HepG2 (cell line): ENCODE measurements at regions not wholly inside any gene's neighbourhood (a gene's known extent, or its start where the extent isn't known, plus 50 kb on each side); places are given as distances from the start of the nearest gene placed in this dataset.

Source experiments
- ATAC-seq: fragments of 200-7000 bp; cut with Tn5 transposase; 3 replicates; pipeline ENCODE4 v1.9.1; 2020; ENCODE audit warnings: mild to moderate bottlenecking, moderate library complexity
- BruUV-seq: library from RNA; stranded (reverse); fragments of 400-500 nt; replicated peaks from 2 replicates; lab custom pipeline; 2021; lab: Mats Ljungman, UMichigan
- CTCF ChIA-PET: fragments of 300-600 bp; formaldehyde crosslinking; extraction: SDS; loops from one replicate; lab custom pipeline; 2021; ENCODE audit warnings: low total read pairs, inconsistent platforms, low intra/inter-chr PET ratio; lab: Yijun Ruan, JAX
- POLR2A ChIA-PET: fragments of 350-600 bp; sonication (Branson Sonifier 250); formaldehyde crosslinking; loops from one replicate; lab custom pipeline; 2020; ENCODE audit warnings: antibody characterized with exemption, inconsistent platforms; lab: Yijun Ruan, JAX
- DNase-seq: peaks from one replicate; pipeline ENCODE4 v3.0.0-alpha.2; 2015; ENCODE audit warnings: low spot score
- FAIRE-seq: peaks from 3 replicates; lab custom pipeline; 2011; peaks lifted over from hg19 to GRCh38; lab: Jason Lieb, UNC
- H2AFZ ChIP-seq: one replicate; pipeline ENCODE4 v1.6.1; 2011; ENCODE audit warnings: low read length, inconsistent platforms
- H3K27ac ChIP-seq: fragments of 300-600 bp; 3 replicates; pipeline ENCODE4 v1.8.0; 2011; ENCODE audit warnings: mixed run types, mild to moderate bottlenecking, mixed read lengths, low read length, inconsistent platforms; ENCODE audit not compliant: insufficient read depth; ENCODE audit errors: extremely low read length
- H3K27me3 ChIP-seq, 2 experiments: fragments of 200-600 bp in 1 of 2; 2 replicates in 1 of 2; 3 replicates in 1 of 2; pipeline versions ENCODE4 v1.6.0 to v1.8.0; 2011; ENCODE audit warnings: low read length in 2 of 2, mild to moderate bottlenecking in 2 of 2, moderate library complexity in 2 of 2, inconsistent platforms in 1 of 2; ENCODE audit not compliant: insufficient read depth in 2 of 2, control insufficient read depth in 1 of 2
- H3K36me3 ChIP-seq, 2 experiments: fragments of 200-600 bp in 1 of 2; replicated peaks in 1 of 2; 2 replicates in 1 of 2; 3 replicates in 1 of 2; pipeline versions ENCODE4 v1.5.1 to v1.8.0; 2011; ENCODE audit warnings: low read length in 2 of 2, inconsistent platforms in 1 of 2; ENCODE audit not compliant: insufficient read depth in 2 of 2, control insufficient read depth in 1 of 2
- H3K4me1 ChIP-seq: 2 replicates; pipeline ENCODE4 v1.5.1; 2012; ENCODE audit warnings: low read length, inconsistent platforms; ENCODE audit not compliant: insufficient read depth
- H3K4me2 ChIP-seq: 2 replicates; pipeline ENCODE4 v1.6.0; 2011; ENCODE audit warnings: low read depth, low read length, inconsistent platforms
- H3K4me3 ChIP-seq, 3 experiments: fragments of 200-600 bp in 1 of 3; sonication (generic), shearing (Covaris generic) in 1 of 3; replicated peaks in 1 of 3; 2 replicates each; pipeline ENCODE4 v1.5.1; 2011 to 2016; ENCODE audit warnings: low read length in 3 of 3, inconsistent platforms in 2 of 3, low read depth in 2 of 3, mild to moderate bottlenecking in 2 of 3, control low read depth in 1 of 3, mixed read lengths in 1 of 3; ENCODE audit not compliant: insufficient read depth in 1 of 3
- H3K79me2 ChIP-seq: one replicate; pipeline ENCODE4 v1.6.1; 2011; ENCODE audit warnings: low read length, inconsistent platforms; ENCODE audit not compliant: insufficient read depth
- H3K9ac ChIP-seq: 2 replicates; pipeline ENCODE4 v1.6.0; 2011; ENCODE audit warnings: mild to moderate bottlenecking, low read depth, low read length, inconsistent platforms; ENCODE audit not compliant: insufficient read depth
- H3K9me3 ChIP-seq: 2 replicates; pipeline ENCODE4 v1.5.1; 2012; ENCODE audit warnings: mild to moderate bottlenecking, low read length
- H4K20me1 ChIP-seq: 2 replicates; pipeline ENCODE4 v1.6.0; 2011; ENCODE audit warnings: inconsistent platforms, mild to moderate bottlenecking, low read length, moderate library complexity; ENCODE audit not compliant: insufficient read depth
- BHLHE40 ChIP-seq: IDR thresholded peaks from 2 replicates; pipeline ENCODE4 v1.6.1; 2011; ENCODE audit warnings: low read length, improper control_type of control experiment
- MED13 ChIP-seq: sonication (generic); formaldehyde crosslinking; IDR thresholded peaks from 2 replicates; pipeline ENCODE4 v1.5.0; 2020; ENCODE audit warnings: missing genetic modification reagents
- NFAT5 ChIP-seq: sonication (generic); formaldehyde crosslinking; IDR thresholded peaks from 2 replicates; pipeline ENCODE4 v1.4.0; 2020; ENCODE audit warnings: missing genetic modification reagents
- NFE2L1 ChIP-seq: sonication (generic); formaldehyde crosslinking; IDR thresholded peaks from 2 replicates; pipeline ENCODE4 v1.4.0; 2020; ENCODE audit warnings: missing genetic modification reagents, mild to moderate bottlenecking, borderline replicate concordance
- RAD51 ChIP-seq: fragments of 450-650 bp; IDR thresholded peaks from 2 replicates; pipeline ENCODE4 v1.6.1; 2016; ENCODE audit warnings: borderline replicate concordance
- ZNF33B ChIP-seq: sonication (generic); formaldehyde crosslinking; IDR thresholded peaks from 2 replicates; pipeline ENCODE4 v1.5.1; 2020; ENCODE audit warnings: mild to moderate bottlenecking, missing genetic modification reagents
- ZNF354B ChIP-seq: sonication (generic); formaldehyde crosslinking; IDR thresholded peaks from 2 replicates; pipeline ENCODE4 v1.8.0; 2022; ENCODE audit warnings: mild to moderate bottlenecking, missing genetic modification reagents
- ZNF746 ChIP-seq: sonication (generic); formaldehyde crosslinking; IDR thresholded peaks from 2 replicates; pipeline ENCODE4 v1.8.0; 2022; ENCODE audit warnings: mild to moderate bottlenecking, missing genetic modification reagents
- ZNF800 ChIP-seq: sonication (generic); formaldehyde crosslinking; IDR thresholded peaks from 2 replicates; pipeline ENCODE4 v1.4.0; 2020; ENCODE audit warnings: missing genetic modification reagents
- WGBS: methylation state at CpG from one replicate; pipeline ENCODE4 v1.1.6; 2017; ENCODE audit warnings: low lambda C conversion rate; 5-methylcytosine and 5-hydroxymethylcytosine counted together
- in situ Hi-C: cut with HindIII; loops from 2 replicates; pipeline ENCODE4 v1.10.0; 2017; ENCODE audit warnings: low pct_unique_long_range_greater_than_20kb; ENCODE audit not compliant: extremely low pct_ligation_motif_present
- intact Hi-C: fragments of 100-400 bp; cut with micrococcal nuclease; formaldehyde crosslinking; loops from one replicate; pipeline ENCODE4 v1.10.0; 2022; ENCODE audit not compliant: unreplicated experiment
- TF ChIP-seq, protein P1 (sequence below): sonication (generic); formaldehyde crosslinking; IDR thresholded peaks from 2 replicates; pipeline ENCODE4 v1.4.0; 2020; ENCODE audit warnings: missing genetic modification reagents, borderline replicate concordance
- TF ChIP-seq, protein P2 (sequence below): IDR thresholded peaks from 2 replicates; pipeline ENCODE4 v1.6.1; 2018; ENCODE audit warnings: missing genetic modification reagents
- TF ChIP-seq, protein P3 (sequence below): sonication (generic); formaldehyde crosslinking; conservative IDR thresholded peaks from 2 replicates; pipeline ENCODE4 v1.5.0; 2020; ENCODE audit warnings: missing genetic modification reagents

GRCh38 chr2:182634386-182634785 lies 81.7 kb upstream of the DNAJC10 start:
- CTCF ChIA-PET, result no interaction called here
- TF ChIP-seq ZNF800 (CRISPR knock-in tag), result no peak
- TF ChIP-seq, protein P1, sequence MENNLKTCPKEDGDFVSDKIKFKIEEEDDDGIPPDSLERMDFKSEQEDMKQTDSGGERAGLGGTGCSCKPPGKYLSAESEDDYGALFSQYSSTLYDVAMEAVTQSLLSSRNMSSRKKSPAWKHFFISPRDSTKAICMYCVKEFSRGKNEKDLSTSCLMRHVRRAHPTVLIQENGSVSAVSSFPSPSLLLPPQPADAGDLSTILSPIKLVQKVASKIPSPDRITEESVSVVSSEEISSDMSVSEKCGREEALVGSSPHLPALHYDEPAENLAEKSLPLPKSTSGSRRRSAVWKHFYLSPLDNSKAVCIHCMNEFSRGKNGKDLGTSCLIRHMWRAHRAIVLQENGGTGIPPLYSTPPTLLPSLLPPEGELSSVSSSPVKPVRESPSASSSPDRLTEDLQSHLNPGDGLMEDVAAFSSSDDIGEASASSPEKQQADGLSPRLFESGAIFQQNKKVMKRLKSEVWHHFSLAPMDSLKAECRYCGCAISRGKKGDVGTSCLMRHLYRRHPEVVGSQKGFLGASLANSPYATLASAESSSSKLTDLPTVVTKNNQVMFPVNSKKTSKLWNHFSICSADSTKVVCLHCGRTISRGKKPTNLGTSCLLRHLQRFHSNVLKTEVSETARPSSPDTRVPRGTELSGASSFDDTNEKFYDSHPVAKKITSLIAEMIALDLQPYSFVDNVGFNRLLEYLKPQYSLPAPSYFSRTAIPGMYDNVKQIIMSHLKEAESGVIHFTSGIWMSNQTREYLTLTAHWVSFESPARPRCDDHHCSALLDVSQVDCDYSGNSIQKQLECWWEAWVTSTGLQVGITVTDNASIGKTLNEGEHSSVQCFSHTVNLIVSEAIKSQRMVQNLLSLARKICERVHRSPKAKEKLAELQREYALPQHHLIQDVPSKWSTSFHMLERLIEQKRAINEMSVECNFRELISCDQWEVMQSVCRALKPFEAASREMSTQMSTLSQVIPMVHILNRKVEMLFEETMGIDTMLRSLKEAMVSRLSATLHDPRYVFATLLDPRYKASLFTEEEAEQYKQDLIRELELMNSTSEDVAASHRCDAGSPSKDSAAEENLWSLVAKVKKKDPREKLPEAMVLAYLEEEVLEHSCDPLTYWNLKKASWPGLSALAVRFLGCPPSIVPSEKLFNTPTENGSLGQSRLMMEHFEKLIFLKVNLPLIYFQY, result no peak
- TF ChIP-seq, protein P2, sequence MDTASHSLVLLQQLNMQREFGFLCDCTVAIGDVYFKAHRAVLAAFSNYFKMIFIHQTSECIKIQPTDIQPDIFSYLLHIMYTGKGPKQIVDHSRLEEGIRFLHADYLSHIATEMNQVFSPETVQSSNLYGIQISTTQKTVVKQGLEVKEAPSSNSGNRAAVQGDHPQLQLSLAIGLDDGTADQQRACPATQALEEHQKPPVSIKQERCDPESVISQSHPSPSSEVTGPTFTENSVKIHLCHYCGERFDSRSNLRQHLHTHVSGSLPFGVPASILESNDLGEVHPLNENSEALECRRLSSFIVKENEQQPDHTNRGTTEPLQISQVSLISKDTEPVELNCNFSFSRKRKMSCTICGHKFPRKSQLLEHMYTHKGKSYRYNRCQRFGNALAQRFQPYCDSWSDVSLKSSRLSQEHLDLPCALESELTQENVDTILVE, result no peak
- TF ChIP-seq BHLHE40, result no peak
- TF ChIP-seq MED13 (CRISPR knock-in tag), result no peak
- TF ChIP-seq NFAT5 (CRISPR knock-in tag), result no peak
- no peak for TF ChIP-seq ZNF354B (CRISPR knock-in tag)
- no peak for TF ChIP-seq RAD51
- TF ChIP-seq NFE2L1 (CRISPR knock-in tag), result no peak
- TF ChIP-seq ZNF746 (CRISPR knock-in tag), result no peak
- TF ChIP-seq ZNF33B (CRISPR knock-in tag), result no peak
- TF ChIP-seq, protein P3, sequence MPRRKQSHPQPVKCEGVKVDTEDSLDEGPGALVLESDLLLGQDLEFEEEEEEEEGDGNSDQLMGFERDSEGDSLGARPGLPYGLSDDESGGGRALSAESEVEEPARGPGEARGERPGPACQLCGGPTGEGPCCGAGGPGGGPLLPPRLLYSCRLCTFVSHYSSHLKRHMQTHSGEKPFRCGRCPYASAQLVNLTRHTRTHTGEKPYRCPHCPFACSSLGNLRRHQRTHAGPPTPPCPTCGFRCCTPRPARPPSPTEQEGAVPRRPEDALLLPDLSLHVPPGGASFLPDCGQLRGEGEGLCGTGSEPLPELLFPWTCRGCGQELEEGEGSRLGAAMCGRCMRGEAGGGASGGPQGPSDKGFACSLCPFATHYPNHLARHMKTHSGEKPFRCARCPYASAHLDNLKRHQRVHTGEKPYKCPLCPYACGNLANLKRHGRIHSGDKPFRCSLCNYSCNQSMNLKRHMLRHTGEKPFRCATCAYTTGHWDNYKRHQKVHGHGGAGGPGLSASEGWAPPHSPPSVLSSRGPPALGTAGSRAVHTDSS (CRISPR knock-in tag), result no peak

More at GRCh38 chr2:182634386-182634785, 81.7 kb upstream of the DNAJC10 start:
- Histone ChIP-seq H4K20me1 (no peaks in the 10 kb centered on the region), H2AFZ (no peak overlapping the region), H3K79me2 (no peaks in the 10 kb centered on the region), H3K9me3 (no peaks in the 10 kb centered on the region), H3K27ac (no peak overlapping the region), H3K4me3 (no peak overlapping the region), H3K9ac (no peak overlapping the region), H3K36me3 (no peaks in the 10 kb centered on the region), H3K27me3 (peaks cover 0 to 6% of the 10 kb centered on the region in 2 experiments; a peak in 2 of 5 replicates), H3K4me1 (no peaks in the 10 kb centered on the region), H3K4me2 (no peak overlapping the region)
- no peak for ATAC-seq
- no peak for FAIRE-seq
- no TSS peak for BruUV-seq
- in situ Hi-C loops, result no loop called here
- intact Hi-C loops, result no loop called here
- POLR2A ChIA-PET, result no interaction called here
- no peak for DNase-seq
- 22% methylated on average over 3 of the region's 3 CpGs for WGBS
